RWPE1 (cell line): ENCODE measurements at regions not wholly inside any gene's neighbourhood (a gene's known extent, or its start where the extent isn't known, plus 50 kb on each side); places are given as distances from the start of the nearest gene placed in this dataset.

Experiments
- CTCF ChIA-PET: fragments of 350-600 bp; sonication (Branson Sonifier 250); formaldehyde crosslinking; extraction: SDS; loops from one replicate; lab custom pipeline; 2021; lab: Yijun Ruan, JAX
- POLR2A ChIA-PET: fragments of 400-600 bp; formaldehyde crosslinking; extraction: SDS; loops from one replicate; lab custom pipeline; 2020; ENCODE audit warnings: antibody characterized with exemption; ENCODE audit not compliant: low non-redundant PET; lab: Yijun Ruan, JAX
- DNase-seq: peaks from one replicate; pipeline ENCODE4 v3.0.0; 2012; ENCODE audit warnings: low spot score
- H3K27ac ChIP-seq: fragments of 450-650 bp; 2 replicates; pipeline ENCODE4 v1.5.1; 2017
- TF ChIP-seq, protein P1 (sequence below): fragments of 450-650 bp; conservative IDR thresholded peaks from 2 replicates; pipeline ENCODE4 v1.5.1; 2017; ENCODE audit warnings: low read depth, mild to moderate bottlenecking

DNA sequence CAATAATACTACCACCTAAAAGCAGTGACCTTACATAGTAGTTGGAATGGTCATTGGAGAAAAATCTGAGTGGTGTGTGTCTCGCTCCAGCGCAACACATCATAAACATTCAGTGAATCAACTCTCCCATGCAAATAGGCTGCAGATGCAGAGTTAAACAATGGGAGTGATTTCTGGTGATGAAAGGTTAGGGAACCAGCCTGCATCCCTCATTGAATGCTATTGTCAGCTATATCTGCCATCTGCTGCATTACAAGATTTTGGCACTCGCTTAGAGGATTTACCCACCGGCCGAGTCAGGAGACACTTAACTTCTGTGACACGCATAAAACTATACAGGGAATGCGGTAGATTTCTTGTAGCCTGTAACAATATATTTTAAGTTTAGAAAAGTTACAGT lies 900.9 kb downstream of the FLRT2 start:
- POLR2A ChIA-PET: no interaction called here
- TF ChIP-seq, protein P1, sequence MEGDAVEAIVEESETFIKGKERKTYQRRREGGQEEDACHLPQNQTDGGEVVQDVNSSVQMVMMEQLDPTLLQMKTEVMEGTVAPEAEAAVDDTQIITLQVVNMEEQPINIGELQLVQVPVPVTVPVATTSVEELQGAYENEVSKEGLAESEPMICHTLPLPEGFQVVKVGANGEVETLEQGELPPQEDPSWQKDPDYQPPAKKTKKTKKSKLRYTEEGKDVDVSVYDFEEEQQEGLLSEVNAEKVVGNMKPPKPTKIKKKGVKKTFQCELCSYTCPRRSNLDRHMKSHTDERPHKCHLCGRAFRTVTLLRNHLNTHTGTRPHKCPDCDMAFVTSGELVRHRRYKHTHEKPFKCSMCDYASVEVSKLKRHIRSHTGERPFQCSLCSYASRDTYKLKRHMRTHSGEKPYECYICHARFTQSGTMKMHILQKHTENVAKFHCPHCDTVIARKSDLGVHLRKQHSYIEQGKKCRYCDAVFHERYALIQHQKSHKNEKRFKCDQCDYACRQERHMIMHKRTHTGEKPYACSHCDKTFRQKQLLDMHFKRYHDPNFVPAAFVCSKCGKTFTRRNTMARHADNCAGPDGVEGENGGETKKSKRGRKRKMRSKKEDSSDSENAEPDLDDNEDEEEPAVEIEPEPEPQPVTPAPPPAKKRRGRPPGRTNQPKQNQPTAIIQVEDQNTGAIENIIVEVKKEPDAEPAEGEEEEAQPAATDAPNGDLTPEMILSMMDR: no peak
- DNase-seq: no peak
- no peak overlapping the region for H3K27ac ChIP-seq
- CTCF ChIA-PET: no interaction called here

DNA sequence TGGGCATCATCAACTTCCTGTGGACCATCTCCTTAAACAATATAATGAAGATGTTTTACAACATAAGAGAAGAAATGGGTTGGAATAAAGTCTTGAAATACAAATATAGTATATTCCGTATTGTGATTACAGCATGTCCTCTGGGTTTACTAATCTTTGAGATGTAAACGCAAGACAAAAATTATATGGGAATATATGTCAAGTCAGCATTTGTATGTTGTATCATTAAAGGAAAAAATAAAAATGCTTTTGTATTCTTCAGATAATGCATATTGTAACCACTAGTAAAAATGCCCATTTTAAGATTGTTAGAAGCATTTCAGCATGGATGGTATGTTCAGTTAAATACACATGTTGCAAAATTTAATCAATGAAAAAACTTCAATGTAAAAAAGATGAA lies 893.3 kb downstream of the FLRT2 start:
- POLR2A ChIA-PET: no interaction called here
- CTCF ChIA-PET: no interaction called here
- DNase-seq: no peak
- TF ChIP-seq, protein P1: no peak
- no peak overlapping the region for H3K27ac ChIP-seq

DNA sequence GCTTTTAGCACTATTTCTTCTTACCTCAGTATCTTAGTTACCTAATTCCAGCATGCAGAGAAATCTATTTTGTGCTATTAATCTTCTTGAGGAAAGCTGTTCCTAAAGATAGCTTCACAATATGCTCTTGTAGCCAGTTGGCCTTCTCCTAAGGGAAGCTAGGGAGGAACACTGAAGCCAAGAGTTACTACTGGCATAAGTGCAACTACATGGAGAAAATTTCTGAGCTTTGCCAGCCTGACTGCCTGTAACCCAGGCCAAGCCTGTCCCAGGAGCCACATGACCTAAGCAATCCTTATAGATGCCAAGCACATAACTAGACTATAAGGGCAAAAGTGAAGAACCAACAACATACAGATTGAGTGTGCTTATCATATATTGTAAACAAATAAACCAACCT lies 890.2 kb downstream of the FLRT2 start:
- DNase-seq: no peak
- CTCF ChIA-PET: no interaction called here

DNA sequence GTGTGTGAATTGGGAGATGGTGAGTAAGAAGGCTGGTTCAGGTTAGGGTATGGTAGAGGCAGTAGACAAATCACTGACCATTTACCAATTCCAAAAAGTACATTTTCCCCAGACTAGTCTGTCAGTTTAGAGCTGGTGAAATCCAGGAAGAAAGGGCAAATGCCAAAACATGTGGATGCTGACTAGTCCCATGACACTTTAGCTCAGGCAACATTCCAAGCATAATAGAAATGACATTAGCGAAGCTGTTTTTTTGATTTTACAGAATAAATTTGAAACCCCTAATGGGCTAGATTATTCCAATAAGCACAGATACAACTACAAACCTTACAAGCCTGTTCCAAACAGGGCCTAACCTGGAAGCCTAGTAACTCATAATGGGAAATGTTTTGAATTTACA lies 884.2 kb downstream of the FLRT2 start:
- DNase-seq: no peak
- CTCF ChIA-PET: no interaction called here
- POLR2A ChIA-PET: no interaction called here
- H3K27ac ChIP-seq: no peak overlapping the region
- TF ChIP-seq, protein P1: no peak

More for the DNA sequence above, 890.2 kb downstream of the FLRT2 start:
- TF ChIP-seq, protein P1: no peak
- no peak overlapping the region for H3K27ac ChIP-seq
- POLR2A ChIA-PET: no interaction called here

DNA sequence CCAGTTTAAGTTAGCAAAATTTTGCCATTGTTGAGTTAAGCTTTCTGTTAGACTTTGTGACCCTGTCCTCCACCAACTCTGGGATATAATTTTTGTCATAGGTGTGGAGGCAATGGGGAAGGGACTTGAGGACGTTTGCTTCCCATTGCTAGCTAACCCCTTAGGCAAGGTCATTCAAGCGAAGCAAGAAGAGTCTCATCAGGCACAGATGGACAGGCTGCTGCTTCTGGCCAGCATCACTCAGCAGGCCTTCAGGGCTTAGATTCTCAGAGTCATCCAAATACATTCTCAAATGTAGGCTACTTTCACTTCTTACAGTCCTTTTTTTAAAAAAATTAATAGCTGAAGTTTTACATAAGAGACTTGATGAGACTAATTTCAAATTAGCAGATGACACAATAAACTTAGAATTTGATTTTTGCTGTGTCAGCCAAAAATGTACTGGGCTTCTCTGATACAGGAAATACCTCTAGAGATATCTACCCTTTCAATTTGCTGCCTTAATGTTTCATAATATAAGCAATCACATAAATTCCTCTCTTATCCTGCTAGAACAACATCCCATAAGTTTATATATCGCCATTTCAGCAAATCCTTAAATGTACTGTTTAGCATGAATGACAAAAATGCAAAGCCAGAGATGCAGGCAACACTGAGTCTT lies 875.2 kb downstream of the FLRT2 start:
- H3K27ac ChIP-seq: no peak overlapping the region
- no peak for DNase-seq
- TF ChIP-seq, protein P1: no peak
- ChIA-PET POLR2A (no interaction called here), CTCF (no interaction called here)

DNA sequence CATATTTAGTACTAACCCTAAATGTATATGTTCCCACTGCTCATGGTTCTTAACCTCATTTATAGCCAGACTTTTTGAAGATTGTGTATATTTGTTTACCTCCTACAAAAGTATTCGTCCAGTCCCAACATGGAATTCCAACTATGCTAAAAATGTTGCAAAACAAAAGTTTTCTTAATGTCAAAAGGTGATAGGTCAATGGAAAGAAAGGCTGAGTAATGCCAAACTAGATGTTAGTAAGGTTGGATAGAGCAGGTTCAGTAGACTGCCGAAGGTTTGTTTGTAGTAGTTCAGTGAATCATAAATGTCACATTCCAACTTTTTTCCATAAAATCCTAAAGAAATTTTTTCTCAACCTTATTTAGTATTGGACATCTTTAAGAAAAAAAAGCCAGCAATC lies 874.5 kb downstream of the FLRT2 start:
- TF ChIP-seq, protein P1: no peak
- DNase-seq: no peak
- no peak overlapping the region for H3K27ac ChIP-seq
- CTCF ChIA-PET: no interaction called here
- POLR2A ChIA-PET: no interaction called here
